GM23248 (cell line): ENCODE measurements at regions not wholly inside any gene's neighbourhood (a gene's known extent, or its start where the extent isn't known, plus 50 kb on each side); places are given as distances from the start of the nearest gene placed in this dataset.

Experiments
- EZH2 ChIP-seq: fragments of 200-600 bp; sonication (generic); IDR thresholded peaks from 2 replicates; pipeline ENCODE4 v1.6.1; 2018; ENCODE audit warnings: antibody characterized with exemption, mild to moderate bottlenecking; ENCODE audit not compliant: insufficient read depth, poor library complexity, severe bottlenecking
- EZH2phosphoT487 ChIP-seq: fragments of 200-600 bp; sonication (generic); IDR thresholded peaks from 2 replicates; pipeline ENCODE4 v1.6.1; 2018; ENCODE audit warnings: antibody characterized with exemption, moderate library complexity, mild to moderate bottlenecking, low read depth; ENCODE audit not compliant: insufficient read depth

GRCh38 chr4:186807808-186808629 lies 84.4 kb upstream of the FAT1 start:
- TF ChIP-seq EZH2 (no peak), EZH2phosphoT487 (no peak)
